Endothelial cell of umbilical vein (primary cell): ENCODE measurements at regions not wholly inside any gene's neighbourhood (a gene's known extent, or its start where the extent isn't known, plus 50 kb on each side); places are given as distances from the start of the nearest gene placed in this dataset.

Experiments
- BruUV-seq: library from RNA; stranded (reverse); fragments of 400-500 nt; replicated peaks from 2 replicates; lab custom pipeline; 2021; lab: Mats Ljungman, UMichigan
- CTCF ChIA-PET: fragments of 300-600, 350-600 bp; sonication (Branson Sonifier 250); formaldehyde crosslinking; loops from one replicate; lab custom pipeline; 2021; ENCODE audit warnings: antibody characterized with exemption, inconsistent platforms; lab: Charles Lee
- POLR2A ChIA-PET: fragments of 300-600, 350-600 bp; sonication (Branson Sonifier 250); formaldehyde crosslinking; loops from one replicate; lab custom pipeline; 2021; ENCODE audit warnings: antibody characterized with exemption, inconsistent platforms; lab: Charles Lee
- DNase-seq: peaks from one replicate; pipeline ENCODE4 v3.0.0-alpha.2; 2011; ENCODE audit warnings: low read depth, low spot score
- FAIRE-seq: peaks from 2 replicates; lab custom pipeline; 2011; peaks lifted over from hg19 to GRCh38; lab: Jason Lieb, UNC
- H2AFZ ChIP-seq: 2 replicates; pipeline ENCODE4 v1.6.0; 2012; ENCODE audit warnings: low read depth, low read length, control low read depth, inconsistent platforms
- H3K27ac ChIP-seq: 2 replicates; pipeline ENCODE4 v1.5.1; 2011; ENCODE audit warnings: low read depth, mild to moderate bottlenecking, control low read depth, low read length, moderate library complexity; ENCODE audit not compliant: insufficient read depth
- H3K27me3 ChIP-seq, 2 experiments: 2 replicates each; pipeline versions ENCODE4 v1.6.0 to v1.6.1; 2011; ENCODE audit warnings: low read length in 2 of 2, mixed read lengths in 1 of 2; ENCODE audit not compliant: control insufficient read depth in 2 of 2, insufficient read depth in 2 of 2
- H3K36me3 ChIP-seq, 2 experiments: 2 replicates in 1 of 2; 3 replicates in 1 of 2; pipeline ENCODE4 v1.5.1; 2011; ENCODE audit warnings: low read length in 2 of 2, mild to moderate bottlenecking in 1 of 2, moderate library complexity in 1 of 2; ENCODE audit not compliant: control insufficient read depth in 2 of 2, insufficient read depth in 2 of 2; ENCODE audit errors: extremely low read depth in 1 of 2
- H3K4me1 ChIP-seq: 3 replicates; pipeline ENCODE4 v1.5.1; 2011; ENCODE audit warnings: mild to moderate bottlenecking, low read length; ENCODE audit not compliant: control insufficient read depth, insufficient read depth; ENCODE audit errors: extremely low read depth
- H3K4me2 ChIP-seq: 2 replicates; pipeline ENCODE4 v1.6.1; 2011; ENCODE audit warnings: low read length, control low read depth, mixed read lengths; ENCODE audit not compliant: insufficient read depth
- H3K4me3 ChIP-seq, 3 experiments: fragments of 200-600 bp in 1 of 3; sonication (generic), shearing (Covaris generic) in 1 of 3; replicated peaks in 1 of 3; 2 replicates each; pipeline ENCODE4 v1.5.1; 2011 to 2016; ENCODE audit warnings: control low read depth in 3 of 3, low read length in 3 of 3, mild to moderate bottlenecking in 2 of 3, inconsistent platforms in 1 of 3, low read depth in 1 of 3, moderate library complexity in 1 of 3; ENCODE audit not compliant: insufficient read depth in 1 of 3
- H3K79me2 ChIP-seq: 2 replicates; pipeline ENCODE4 v1.6.0; 2012; ENCODE audit warnings: low read length, inconsistent platforms; ENCODE audit not compliant: control insufficient read depth, insufficient read depth
- H3K9ac ChIP-seq: replicated peaks from 2 replicates; pipeline ENCODE3; 2011; ENCODE audit warnings: low read length, control low read depth; ENCODE audit not compliant: insufficient read depth; ENCODE audit errors: extremely low read depth
- H3K9me1 ChIP-seq: replicated peaks from 3 replicates; pipeline ENCODE4 v1.6.0; 2011; ENCODE audit warnings: mild to moderate bottlenecking, low read length; ENCODE audit not compliant: control insufficient read depth, insufficient read depth; ENCODE audit errors: extremely low read depth
- H3K9me3 ChIP-seq: replicated peaks from 2 replicates; pipeline ENCODE4 v1.5.1; 2012; ENCODE audit warnings: low read length, inconsistent platforms; ENCODE audit not compliant: control insufficient read depth, insufficient read depth
- H4K20me1 ChIP-seq: replicated peaks from 2 replicates; pipeline ENCODE3; 2011; ENCODE audit warnings: mild to moderate bottlenecking, low read length; ENCODE audit not compliant: control insufficient read depth, insufficient read depth; ENCODE audit errors: extremely low read depth
- EZH2 ChIP-seq: IDR thresholded peaks from 2 replicates; pipeline ENCODE4 v1.6.1; 2012; ENCODE audit warnings: borderline replicate concordance, low read depth, mild to moderate bottlenecking, moderate library complexity, low read length, inconsistent platforms; ENCODE audit not compliant: severe bottlenecking
- GATA2 ChIP-seq: IDR thresholded peaks from 2 replicates; pipeline ENCODE4 v1.7.0; 2011; ENCODE audit warnings: low read depth, mild to moderate bottlenecking, moderate library complexity, mixed read lengths, low read length; ENCODE audit not compliant: insufficient read length, insufficient read depth
- JUN ChIP-seq: IDR thresholded peaks from 2 replicates; pipeline ENCODE4 v1.6.1; 2011; ENCODE audit warnings: borderline replicate concordance, low read depth; ENCODE audit not compliant: insufficient read length, insufficient read depth
- POLR2AphosphoS5 ChIP-seq: IDR thresholded peaks from 2 replicates; pipeline ENCODE4 v1.6.1; 2012; ENCODE audit warnings: low read depth, mild to moderate bottlenecking, control low read depth, low read length, moderate library complexity; ENCODE audit not compliant: insufficient read depth
- dilution Hi-C: fragments of 300-500 bp; cut with MboI; formaldehyde crosslinking; loops from one replicate; pipeline ENCODE4 v1.15.0; 2019; ENCODE audit warnings: low sequenced_read_pairs; ENCODE audit not compliant: extremely low pct_ligation_motif_present
- intact Hi-C: fragments of 100-400 bp; cut with micrococcal nuclease; formaldehyde crosslinking; loops from one replicate; pipeline ENCODE4 v1.10.0; 2022
- TF ChIP-seq, protein P1 (sequence below), 2 donors: IDR thresholded peaks; 1 replicate in 1 of 2; 2 replicates in 1 of 2; pipeline ENCODE4 v1.5.1; 2011; ENCODE audit warnings: low read length in 2 of 2, mild to moderate bottlenecking in 2 of 2, moderate library complexity in 2 of 2, control low read depth in 1 of 2, inconsistent platforms in 1 of 2, low read depth in 1 of 2; ENCODE audit not compliant: insufficient read depth in 1 of 2; ENCODE audit errors: extremely low read depth in 1 of 2
- TF ChIP-seq, protein P2 (sequence below): IDR thresholded peaks from 2 replicates; pipeline ENCODE4 v1.6.1; 2011; ENCODE audit not compliant: insufficient read depth, insufficient read length

DNA sequence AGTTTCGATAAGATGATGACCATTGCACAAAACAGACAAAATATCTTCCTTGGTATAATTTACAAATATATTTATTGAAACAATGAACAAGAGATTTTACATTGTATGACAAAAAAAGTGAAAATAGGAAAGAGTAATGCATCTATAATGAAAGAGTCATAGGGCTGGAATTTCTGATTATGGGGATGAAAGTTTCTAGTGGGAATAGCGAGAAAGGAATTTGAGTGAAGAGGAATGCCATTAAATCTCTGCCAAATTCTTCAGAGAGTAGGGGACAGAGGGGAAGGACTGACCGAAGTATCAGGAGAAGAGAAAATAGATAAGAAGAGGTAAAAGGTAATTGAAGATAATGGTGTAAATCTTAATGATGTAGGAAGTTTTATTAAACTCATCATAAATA lies 125.4 kb downstream of the VGLL3 start:
- no peak overlapping the region for H2AFZ ChIP-seq
- H3K4me3 ChIP-seq, result no peak overlapping the region
- BruUV-seq, result no TSS peak
- no peak overlapping the region for H3K9ac ChIP-seq
- CTCF ChIA-PET, result no interaction called here
- H3K9me1 ChIP-seq, result no peaks in the 10 kb centered on the region
- no peaks in the 10 kb centered on the region for H3K9me3 ChIP-seq
- dilution Hi-C loops (no loop called here), intact Hi-C loops (no loop called here)
- no peaks in the 10 kb centered on the region for H3K79me2 ChIP-seq
- no peaks in the 10 kb centered on the region for H3K27me3 ChIP-seq
- POLR2A ChIA-PET, result no interaction called here
- no peaks in the 10 kb centered on the region for H3K36me3 ChIP-seq
- H3K4me1 ChIP-seq, result no peaks in the 10 kb centered on the region
- no peak for TF ChIP-seq POLR2AphosphoS5
- H3K4me2 ChIP-seq, result no peak overlapping the region
- DNase-seq (no peak), FAIRE-seq (no peak)
- H4K20me1 ChIP-seq, result no peaks in the 10 kb centered on the region
- no peak overlapping the region for H3K27ac ChIP-seq

DNA sequence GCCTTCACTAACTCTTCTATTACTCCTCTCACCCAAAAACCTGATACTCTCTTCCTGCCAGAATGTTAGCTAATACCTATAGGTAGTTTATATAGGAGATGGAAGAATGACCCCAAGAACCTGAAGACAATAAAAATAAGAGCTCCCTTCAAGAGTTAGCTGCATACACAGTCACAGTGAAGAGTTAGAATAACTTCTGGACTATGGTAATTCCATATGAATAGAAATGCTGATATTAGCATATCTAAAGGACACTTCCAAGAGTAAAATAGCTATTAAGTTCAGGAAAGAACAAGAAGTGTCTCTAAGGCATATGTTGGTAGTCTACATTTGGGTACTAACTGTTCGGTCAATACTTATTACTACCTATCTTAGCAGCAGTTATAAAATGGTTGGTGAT lies 134.2 kb downstream of the VGLL3 start:
- CTCF ChIA-PET, result no interaction called here

More for the DNA sequence above, 134.2 kb downstream of the VGLL3 start:
- FAIRE-seq (no peak), DNase-seq (no peak)
- no peak overlapping the region for H2AFZ ChIP-seq
- no peak overlapping the region for H3K27ac ChIP-seq
- no peaks in the 10 kb centered on the region for H3K27me3 ChIP-seq
- no peaks in the 10 kb centered on the region for H3K36me3 ChIP-seq
- H3K79me2 ChIP-seq, result no peaks in the 10 kb centered on the region
- dilution Hi-C loops (no loop called here), intact Hi-C loops (no loop called here)
- POLR2A ChIA-PET, result no interaction called here
- H3K4me2 ChIP-seq, result no peak overlapping the region
- TF ChIP-seq, protein P1, sequence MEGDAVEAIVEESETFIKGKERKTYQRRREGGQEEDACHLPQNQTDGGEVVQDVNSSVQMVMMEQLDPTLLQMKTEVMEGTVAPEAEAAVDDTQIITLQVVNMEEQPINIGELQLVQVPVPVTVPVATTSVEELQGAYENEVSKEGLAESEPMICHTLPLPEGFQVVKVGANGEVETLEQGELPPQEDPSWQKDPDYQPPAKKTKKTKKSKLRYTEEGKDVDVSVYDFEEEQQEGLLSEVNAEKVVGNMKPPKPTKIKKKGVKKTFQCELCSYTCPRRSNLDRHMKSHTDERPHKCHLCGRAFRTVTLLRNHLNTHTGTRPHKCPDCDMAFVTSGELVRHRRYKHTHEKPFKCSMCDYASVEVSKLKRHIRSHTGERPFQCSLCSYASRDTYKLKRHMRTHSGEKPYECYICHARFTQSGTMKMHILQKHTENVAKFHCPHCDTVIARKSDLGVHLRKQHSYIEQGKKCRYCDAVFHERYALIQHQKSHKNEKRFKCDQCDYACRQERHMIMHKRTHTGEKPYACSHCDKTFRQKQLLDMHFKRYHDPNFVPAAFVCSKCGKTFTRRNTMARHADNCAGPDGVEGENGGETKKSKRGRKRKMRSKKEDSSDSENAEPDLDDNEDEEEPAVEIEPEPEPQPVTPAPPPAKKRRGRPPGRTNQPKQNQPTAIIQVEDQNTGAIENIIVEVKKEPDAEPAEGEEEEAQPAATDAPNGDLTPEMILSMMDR (IDR thresholded peaks at IDR 0.05; ENCODE audit: extremely low read depth in 1 of 2, insufficient read depth in 1 of 2, low read depth in 1 of 2, low read length in 2 of 2), result no peak
- TF ChIP-seq POLR2AphosphoS5, result no peak
- no peak for TF ChIP-seq JUN
- TF ChIP-seq GATA2, result no peak
- TF ChIP-seq, protein P2, sequence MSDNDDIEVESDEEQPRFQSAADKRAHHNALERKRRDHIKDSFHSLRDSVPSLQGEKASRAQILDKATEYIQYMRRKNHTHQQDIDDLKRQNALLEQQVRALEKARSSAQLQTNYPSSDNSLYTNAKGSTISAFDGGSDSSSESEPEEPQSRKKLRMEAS, result no peak
- TF ChIP-seq EZH2, result no peak
- no peaks in the 10 kb centered on the region for H3K9me1 ChIP-seq
- BruUV-seq, result no TSS peak
- H3K9ac ChIP-seq, result no peak overlapping the region
- H3K4me1 ChIP-seq, result no peaks in the 10 kb centered on the region
- H3K9me3 ChIP-seq, result no peaks in the 10 kb centered on the region
- no peak overlapping the region for H3K4me3 ChIP-seq
- no peaks in the 10 kb centered on the region for H4K20me1 ChIP-seq
